ENCODE measurements at regions not wholly inside any gene's neighbourhood (a gene's known extent, or its start where the extent isn't known, plus 50 kb on each side); places are given as distances from the start of the nearest gene placed in this dataset.

DNA sequence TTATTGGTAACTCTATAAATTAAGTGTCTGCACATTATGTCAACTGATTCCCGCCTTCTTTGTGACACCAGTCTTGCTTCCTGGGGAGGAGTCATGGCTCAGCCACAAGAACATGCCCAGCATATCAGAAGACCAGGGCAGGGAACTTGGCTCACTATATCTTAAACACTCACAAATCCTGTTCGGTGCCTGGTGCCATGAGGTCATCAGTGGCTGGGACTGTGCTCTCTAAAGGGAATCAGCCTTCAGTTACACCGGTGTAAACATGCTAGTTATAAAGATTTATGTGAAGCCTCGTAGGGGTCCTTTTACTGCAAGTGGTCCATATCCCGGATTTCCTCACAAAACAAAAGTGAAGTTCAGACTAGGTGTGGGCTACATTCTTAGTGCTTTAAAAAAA, 73.1 kb upstream of the ZNF521 start:
- no peak for DNase-seq

DNA sequence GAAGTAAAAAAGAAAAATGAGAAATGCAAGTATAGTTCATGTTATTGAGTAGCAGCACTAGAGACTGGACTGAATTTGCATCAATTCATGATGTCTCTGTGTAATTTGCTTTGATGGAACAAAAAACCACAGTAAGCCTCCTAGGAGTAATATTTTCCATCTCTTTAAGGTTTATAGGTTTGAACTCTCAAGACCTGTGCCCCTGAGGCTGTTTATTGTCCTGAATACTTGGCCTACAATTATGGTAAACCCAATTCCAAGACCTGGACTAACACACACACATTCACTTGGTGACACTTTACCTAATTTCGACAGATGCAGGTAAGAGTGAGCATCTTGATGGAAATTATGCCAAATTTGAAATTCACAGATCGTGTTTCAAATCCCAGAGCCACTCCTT, 71.8 kb upstream of the ZNF521 start:
- DNase-seq = no peak

DNA sequence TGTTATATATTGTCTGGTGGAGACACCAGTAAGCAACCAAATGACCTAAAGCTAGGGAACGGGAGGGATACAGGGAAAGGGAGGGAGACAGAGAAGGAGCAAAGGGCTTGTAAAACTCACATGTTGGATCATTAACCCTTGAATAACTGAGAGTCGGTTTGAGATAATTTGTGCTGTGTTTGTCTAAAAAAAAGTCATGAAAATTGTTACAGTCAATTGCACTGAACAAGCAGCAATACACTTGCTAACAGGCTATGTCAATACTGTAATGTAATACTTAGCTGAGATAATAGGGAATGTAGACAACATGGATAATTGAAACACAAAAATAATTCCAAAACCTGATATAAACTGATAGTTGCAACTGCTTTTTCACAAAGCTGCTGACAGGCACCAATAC, 71.3 kb upstream of the ZNF521 start:
- DNase-seq = no peak

DNA sequence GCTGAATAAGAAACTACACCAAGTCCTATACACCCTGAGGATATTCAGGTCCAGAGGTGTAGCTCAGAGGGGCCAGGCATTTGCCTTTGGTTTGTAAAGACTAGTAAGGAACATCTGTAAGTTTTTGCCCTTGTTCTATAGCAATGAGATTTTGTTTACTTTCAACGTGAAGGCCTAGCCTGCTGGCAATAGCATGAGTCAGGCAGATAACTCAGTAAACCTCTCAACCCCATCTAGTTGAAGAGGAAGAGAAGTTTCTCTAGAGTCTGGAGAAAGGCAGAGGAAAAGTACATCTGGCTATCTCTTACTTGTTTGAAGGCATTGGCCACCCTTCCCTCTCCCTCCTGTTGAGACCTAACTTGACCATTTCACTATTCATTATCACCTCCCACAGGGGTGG, 70.3 kb upstream of the ZNF521 start:
- DNase-seq = no peak

DNA sequence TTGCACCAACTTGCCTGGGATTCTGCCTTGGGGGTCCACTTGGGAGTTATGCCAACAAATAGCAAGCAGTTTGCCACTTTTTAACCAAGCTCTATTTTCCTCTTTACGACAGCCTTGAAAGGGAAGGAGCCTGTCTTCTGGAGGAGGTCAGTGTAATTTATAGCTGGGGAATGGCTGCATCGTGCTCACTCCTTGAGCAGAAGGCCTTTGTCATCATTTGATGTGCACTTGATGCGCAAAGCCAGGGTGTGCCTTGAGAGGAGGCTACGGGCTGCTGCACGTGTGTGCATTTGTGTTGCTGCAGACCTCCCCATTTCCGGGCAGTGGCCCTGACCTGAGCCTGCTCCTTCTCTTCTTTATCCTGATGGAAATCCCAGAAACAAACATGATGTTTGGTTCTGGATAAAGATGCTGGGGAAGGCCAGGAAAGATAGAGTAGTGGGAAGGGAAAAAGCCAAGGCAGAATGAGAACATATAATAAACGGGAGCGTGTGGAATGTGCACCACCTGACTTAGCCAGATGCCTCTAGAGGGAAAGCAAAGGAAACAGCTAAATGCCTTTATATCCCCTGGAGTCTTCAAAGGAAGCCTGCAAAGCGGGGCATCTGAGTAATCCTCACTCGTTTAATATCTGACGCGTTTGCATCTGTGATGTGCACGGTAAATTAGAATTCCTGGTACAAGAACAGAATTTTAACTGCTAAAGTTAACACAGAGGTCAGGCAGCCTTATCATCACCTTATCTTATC, 68.3 kb upstream of the ZNF521 start:
- no peak for DNase-seq

GRCh38 chr18:25416374-25416773, 64.4 kb upstream of the ZNF521 start:
- no peak for DNase-seq

GRCh38 chr18:25409971-25410370, 58.0 kb upstream of the ZNF521 start:
- DNase-seq = no peak

- no peak for DNase-seq
These were observed 56.3 kb upstream of the ZNF521 start for GRCh38 chr18:25408293-25408692.

Measured in NCI-H446 (cell line).